HFFc6 (cell line): ENCODE measurements at regions not wholly inside any gene's neighbourhood (a gene's known extent, or its start where the extent isn't known, plus 50 kb on each side); places are given as distances from the start of the nearest gene placed in this dataset.

Experiments used
- DNase-seq: peaks from one replicate; pipeline ENCODE4 v3.0.0-alpha.2; 2018
- H3K27ac Mint-ChIP-seq: 2 replicates; pipeline ENCODE4 v1.8.0; 2020; ENCODE audit warnings: mild to moderate bottlenecking, mixed read lengths
- H3K27me3 Mint-ChIP-seq: 2 replicates; pipeline ENCODE4 v1.8.0; 2021; ENCODE audit warnings: mild to moderate bottlenecking, moderate library complexity, mixed read lengths; ENCODE audit not compliant: insufficient read depth
- H3K36me3 Mint-ChIP-seq: 2 replicates; pipeline ENCODE4 v1.8.0; 2021; ENCODE audit warnings: low read depth, mixed read lengths
- H3K4me1 Mint-ChIP-seq: 2 replicates; pipeline ENCODE4 v1.8.0; 2020; ENCODE audit warnings: low read depth, mixed read lengths
- H3K4me3 Mint-ChIP-seq: 2 replicates; pipeline ENCODE4 v1.8.0; 2020; ENCODE audit warnings: mild to moderate bottlenecking, moderate library complexity, mixed read lengths
- H3K9me3 Mint-ChIP-seq: 2 replicates; pipeline ENCODE4 v1.8.0; 2020; ENCODE audit warnings: mild to moderate bottlenecking, mixed read lengths
- CTCF ChIP-seq: fragments of 200-600 bp; sonication (generic); IDR thresholded peaks from 2 replicates; pipeline ENCODE4 v1.5.0; 2021; ENCODE audit warnings: antibody characterized with exemption, mild to moderate bottlenecking

GRCh38 chr10:90579602-90580242 lies 278.1 kb downstream of the HTR7 start:
- peak; percentile 3 for DNase-seq
- no peak; the same call in 1 of the 2 replicates for TF ChIP-seq CTCF
- H3K27me3 Mint-ChIP-seq = no peaks in the 10 kb centered on the region
- no peaks in the 10 kb centered on the region for H3K36me3 Mint-ChIP-seq
- H3K4me3 Mint-ChIP-seq = no peak overlapping the region
- H3K4me1 Mint-ChIP-seq = no peaks in the 10 kb centered on the region
- H3K27ac Mint-ChIP-seq = no peak overlapping the region
- peaks cover 6% of the 10 kb centered on the region for H3K9me3 Mint-ChIP-seq

- H3K4me1 Mint-ChIP-seq = no peaks in the 10 kb centered on the region
- no peak overlapping the region for H3K4me3 Mint-ChIP-seq
- TF ChIP-seq CTCF = no peak
- H3K27ac Mint-ChIP-seq = no peak overlapping the region
- H3K36me3 Mint-ChIP-seq = no peaks in the 10 kb centered on the region
- peaks cover 2% of the 10 kb centered on the region; the same call in 1 of the 2 replicates for H3K27me3 Mint-ChIP-seq
- no peak for DNase-seq
- peaks cover 6% of the 10 kb centered on the region for H3K9me3 Mint-ChIP-seq
Measured at GRCh38 chr10:90583416-90583815, 274.4 kb downstream of the HTR7 start.

- no peak for DNase-seq
- Mint-ChIP-seq H3K27me3 (peaks cover 2% of the 10 kb centered on the region), H3K9me3 (peaks cover 6% of the 10 kb centered on the region; the same call in 1 of the 2 replicates), H3K4me1 (no peaks in the 10 kb centered on the region), H3K4me3 (no peak overlapping the region), H3K27ac (no peak overlapping the region), H3K36me3 (no peaks in the 10 kb centered on the region)
- TF ChIP-seq CTCF = no peak
Measured at GRCh38 chr10:90587081-90587491, 270.8 kb downstream of the HTR7 start.

GRCh38 chr10:90587561-90587960 lies 270.3 kb downstream of the HTR7 start:
- no peaks in the 10 kb centered on the region for H3K36me3 Mint-ChIP-seq
- no peak for TF ChIP-seq CTCF
- no peaks in the 10 kb centered on the region for H3K4me1 Mint-ChIP-seq
- peaks cover 6% of the 10 kb centered on the region; the same call in 1 of the 2 replicates for H3K9me3 Mint-ChIP-seq
- no peak for DNase-seq
- H3K27me3 Mint-ChIP-seq = peaks cover 2% of the 10 kb centered on the region
- H3K27ac Mint-ChIP-seq = no peak overlapping the region
- no peak overlapping the region for H3K4me3 Mint-ChIP-seq

- no peak for DNase-seq
- H3K27me3 Mint-ChIP-seq = peaks cover 2% of the 10 kb centered on the region
- no peaks in the 10 kb centered on the region for H3K4me1 Mint-ChIP-seq
- H3K4me3 Mint-ChIP-seq = no peak overlapping the region
- H3K36me3 Mint-ChIP-seq = no peaks in the 10 kb centered on the region
- TF ChIP-seq CTCF = no peak
- H3K9me3 Mint-ChIP-seq = peaks cover 6% of the 10 kb centered on the region; the same call in 1 of the 2 replicates
- H3K27ac Mint-ChIP-seq = no peak overlapping the region
Measured at GRCh38 chr10:90588222-90588621, 269.6 kb downstream of the HTR7 start.
